Mucosa of descending colon (tissue), 3 donors: ENCODE measurements at regions not wholly inside any gene's neighbourhood (a gene's known extent, or its start where the extent isn't known, plus 50 kb on each side); places are given as distances from the start of the nearest gene placed in this dataset.

Source experiments
- ATAC-seq: fragments of 200-7000 bp; cut with Tn5 transposase; one replicate; pipeline ENCODE4 v1.9.1; 2020; ENCODE audit warnings: mild to moderate bottlenecking, moderate library complexity
- DNase-seq, 3 donors: peaks; one replicate each; pipeline ENCODE4 v3.0.0-alpha.2; 2020
- H3K36me3 ChIP-seq: fragments of 200-600 bp; one replicate; pipeline ENCODE4 v1.8.0; 2021; ENCODE audit warnings: low read depth, mild to moderate bottlenecking
- H3K4me1 ChIP-seq: fragments of 200-600 bp; one replicate; pipeline ENCODE4 v1.8.0; 2021; ENCODE audit warnings: low read depth, mild to moderate bottlenecking
- H3K4me3 ChIP-seq: fragments of 200-600 bp; one replicate; pipeline ENCODE4 v1.8.0; 2021; ENCODE audit warnings: mild to moderate bottlenecking
- H3K9me3 ChIP-seq: fragments of 200-600 bp; one replicate; pipeline ENCODE4 v1.8.0; 2021; ENCODE audit warnings: mild to moderate bottlenecking
- CTCF ChIP-seq: fragments of 200-600 bp; IDR thresholded peaks from one replicate; pipeline ENCODE4 v1.8.0; 2022; ENCODE audit warnings: antibody characterized with exemption, mild to moderate bottlenecking
- intact Hi-C, 2 donors: fragments of 100-400 bp; cut with DNase I in 1 of 2; cut with micrococcal nuclease in 1 of 2; formaldehyde crosslinking; loops; one replicate each; pipeline versions ENCODE4 v1.11.0 to v1.11.1; 2022; cut with DNase I, micrococcal nuclease
- donor health status: DM: no; HTN: no; CAD: no; lungs with moderate emphysema.
- donor health status: DM: no; HTN: no; CAD: no.
- donor health status: DM: no; HTN: yes; CAD: no.

- no peak for TF ChIP-seq CTCF
- ATAC-seq (no peak), DNase-seq (no peak)
- no peaks in the 10 kb centered on the region for H3K36me3 ChIP-seq
- no peak overlapping the region for H3K4me3 ChIP-seq
- H3K9me3 ChIP-seq, result no peaks in the 10 kb centered on the region
- intact Hi-C loops, result no loop called here
- H3K4me1 ChIP-seq, result no peaks in the 10 kb centered on the region
Observed at GRCh38 chr10:128721963-128722445, 595.8 kb upstream of the MKI67 start.

- H3K4me1 ChIP-seq, result no peaks in the 10 kb centered on the region
- H3K4me3 ChIP-seq, result no peak overlapping the region
- DNase-seq (no peak), ATAC-seq (no peak)
- H3K9me3 ChIP-seq, result no peaks in the 10 kb centered on the region
- H3K36me3 ChIP-seq, result no peaks in the 10 kb centered on the region
- no peak for TF ChIP-seq CTCF
- intact Hi-C loops, result no loop called here
Observed at GRCh38 chr10:128722947-128723346, 596.7 kb upstream of the MKI67 start.

GRCh38 chr10:128723631-128724205 is 597.5 kb upstream of the MKI67 start:
- ATAC-seq, result no peak
- no peak overlapping the region for H3K4me3 ChIP-seq
- no peak for TF ChIP-seq CTCF
- H3K9me3 ChIP-seq, result no peaks in the 10 kb centered on the region
- DNase-seq, result no peak
- no peaks in the 10 kb centered on the region for H3K4me1 ChIP-seq
- H3K36me3 ChIP-seq, result no peaks in the 10 kb centered on the region
- intact Hi-C loops, result no loop called here

- ATAC-seq (no peak), DNase-seq (no peak)
- no peak for TF ChIP-seq CTCF
- Histone ChIP-seq H3K36me3 (no peaks in the 10 kb centered on the region), H3K9me3 (no peaks in the 10 kb centered on the region), H3K4me3 (no peak overlapping the region), H3K4me1 (no peaks in the 10 kb centered on the region)
- intact Hi-C loops, result no loop called here
Observed at GRCh38 chr10:128725531-128725930, 599.3 kb upstream of the MKI67 start.

- ATAC-seq (no peak), DNase-seq (no peak)
- Histone ChIP-seq H3K9me3 (no peaks in the 10 kb centered on the region), H3K4me3 (no peak overlapping the region), H3K4me1 (no peaks in the 10 kb centered on the region), H3K36me3 (no peaks in the 10 kb centered on the region)
- intact Hi-C loops, result no loop called here
- no peak for TF ChIP-seq CTCF
Observed at GRCh38 chr10:128727114-128727513, 600.9 kb upstream of the MKI67 start.

- intact Hi-C loops, result no loop called here
- Histone ChIP-seq H3K36me3 (no peaks in the 10 kb centered on the region), H3K4me3 (no peak overlapping the region), H3K9me3 (no peaks in the 10 kb centered on the region), H3K4me1 (no peaks in the 10 kb centered on the region)
- no peak for TF ChIP-seq CTCF
- no peak for ATAC-seq
- no peak for DNase-seq
Observed at GRCh38 chr10:128729910-128730420, 603.7 kb upstream of the MKI67 start.
